Keratinocyte (primary cell): ENCODE measurements at regions not wholly inside any gene's neighbourhood (a gene's known extent, or its start where the extent isn't known, plus 50 kb on each side); places are given as distances from the start of the nearest gene placed in this dataset.

Source experiments
- EZH2 ChIP-seq: IDR thresholded peaks from one replicate; pipeline ENCODE4 v1.6.1; 2012; ENCODE audit warnings: inconsistent platforms, mild to moderate bottlenecking, low read length, moderate library complexity
- TF ChIP-seq, protein P1 (sequence below), 3 experiments: IDR thresholded peaks in 1 of 3; conservative IDR thresholded peaks in 1 of 3; optimal IDR thresholded peaks in 1 of 3; 2 replicates in 2 of 3; 3 replicates in 1 of 3; pipeline versions ENCODE3 to v1.5.1; 2011; ENCODE audit warnings: low read length in 3 of 3, mild to moderate bottlenecking in 3 of 3, moderate library complexity in 2 of 3, control low read depth in 1 of 3, inconsistent platforms in 1 of 3; ENCODE audit not compliant: insufficient read depth in 2 of 3; ENCODE audit errors: extremely low read depth in 1 of 3

DNA sequence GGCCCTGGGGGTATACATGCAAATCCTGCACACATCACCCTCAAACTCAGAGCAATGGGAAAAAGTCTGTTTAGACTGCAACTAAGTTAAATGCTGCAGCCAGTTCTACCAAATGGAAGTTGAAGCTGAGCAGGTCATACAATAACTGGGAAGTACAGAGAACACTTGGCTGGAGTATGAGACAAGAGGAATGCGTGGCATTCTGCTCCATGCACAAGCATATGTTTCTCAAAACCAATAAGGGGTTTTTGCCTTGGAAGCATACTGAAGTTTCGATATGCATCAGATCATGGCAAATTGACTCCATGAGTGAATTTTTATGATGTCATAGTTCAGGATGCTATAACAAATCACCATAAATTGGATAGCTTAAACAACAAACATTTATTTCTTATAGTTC lies 193.8 kb downstream of the COL12A1 start:
- TF ChIP-seq, protein P1, sequence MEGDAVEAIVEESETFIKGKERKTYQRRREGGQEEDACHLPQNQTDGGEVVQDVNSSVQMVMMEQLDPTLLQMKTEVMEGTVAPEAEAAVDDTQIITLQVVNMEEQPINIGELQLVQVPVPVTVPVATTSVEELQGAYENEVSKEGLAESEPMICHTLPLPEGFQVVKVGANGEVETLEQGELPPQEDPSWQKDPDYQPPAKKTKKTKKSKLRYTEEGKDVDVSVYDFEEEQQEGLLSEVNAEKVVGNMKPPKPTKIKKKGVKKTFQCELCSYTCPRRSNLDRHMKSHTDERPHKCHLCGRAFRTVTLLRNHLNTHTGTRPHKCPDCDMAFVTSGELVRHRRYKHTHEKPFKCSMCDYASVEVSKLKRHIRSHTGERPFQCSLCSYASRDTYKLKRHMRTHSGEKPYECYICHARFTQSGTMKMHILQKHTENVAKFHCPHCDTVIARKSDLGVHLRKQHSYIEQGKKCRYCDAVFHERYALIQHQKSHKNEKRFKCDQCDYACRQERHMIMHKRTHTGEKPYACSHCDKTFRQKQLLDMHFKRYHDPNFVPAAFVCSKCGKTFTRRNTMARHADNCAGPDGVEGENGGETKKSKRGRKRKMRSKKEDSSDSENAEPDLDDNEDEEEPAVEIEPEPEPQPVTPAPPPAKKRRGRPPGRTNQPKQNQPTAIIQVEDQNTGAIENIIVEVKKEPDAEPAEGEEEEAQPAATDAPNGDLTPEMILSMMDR (optimal IDR thresholded peaks at IDR 0.05 in 1 of 3, IDR thresholded peaks at IDR 0.05 in 1 of 3, conservative IDR thresholded peaks at IDR 0.05 in 1 of 3; ENCODE audit: extremely low read depth in 1 of 3, insufficient read depth in 2 of 3, low read length in 3 of 3) = no peak
- TF ChIP-seq EZH2 = no peak
